OCI-M2 (cell line): ENCODE measurements at regions not wholly inside any gene's neighbourhood (a gene's known extent, or its start where the extent isn't known, plus 50 kb on each side); places are given as distances from the start of the nearest gene placed in this dataset.
"Not testable (repeated sequence)": the region's sequence is repeated elsewhere in the genome, so short reads cannot be mapped to it uniquely, and the experiment has no call there.

Experiments used
- DNase-seq: peaks from one replicate; lab custom pipeline; 2025; ENCODE audit not compliant: unreplicated experiment; lab: John Stamatoyannopoulos, UW

DNA sequence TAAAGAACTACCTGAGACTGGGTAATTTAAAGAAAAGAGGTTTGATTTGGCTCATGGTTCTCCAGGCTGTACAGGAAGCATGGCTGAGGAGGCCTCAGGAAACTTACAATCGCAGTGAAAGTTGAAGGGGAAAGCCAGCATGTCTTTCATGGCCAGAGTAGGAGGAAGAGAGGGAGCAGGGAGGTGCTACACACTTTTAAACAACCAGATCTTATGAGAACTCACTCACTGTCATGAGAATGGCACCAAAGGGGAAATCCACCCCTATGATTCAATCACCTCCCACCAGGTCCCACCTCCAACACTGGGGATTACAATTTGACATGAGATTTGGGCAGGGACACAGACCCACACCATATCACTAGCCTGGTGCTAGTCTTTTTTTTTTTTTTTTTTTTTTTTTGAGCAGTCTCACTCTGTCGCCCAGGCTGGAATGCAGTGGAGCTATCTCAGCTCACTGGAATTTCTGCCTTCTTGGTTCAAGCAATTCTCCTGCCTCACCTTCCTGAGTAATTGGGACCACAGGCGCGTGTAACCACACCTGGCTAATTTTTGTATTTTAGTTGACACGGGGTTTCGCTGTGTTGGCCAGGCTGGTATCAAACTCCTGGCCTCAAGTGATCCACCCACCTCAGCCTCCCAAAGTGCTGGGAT lies 56.4 kb upstream of the AUTS2 start:
- DNase-seq: not testable (repeated sequence)

- DNase-seq: no peak
Observed at GRCh38 chr7:69545175-69545574, 53.1 kb upstream of the AUTS2 start.
